Loucy (cell line): ENCODE measurements at regions not wholly inside any gene's neighbourhood (a gene's known extent, or its start where the extent isn't known, plus 50 kb on each side); places are given as distances from the start of the nearest gene placed in this dataset.

Experiments
- H2AFZ ChIP-seq: fragments of 200-600 bp; sonication (generic); 2 replicates; pipeline ENCODE4 v1.6.0; 2016; ENCODE audit warnings: antibody characterized with exemption, mild to moderate bottlenecking, low read length, moderate library complexity
- H3F3A ChIP-seq: fragments of 200-600 bp; 2 replicates; pipeline ENCODE4 v1.6.0; 2016; ENCODE audit warnings: antibody characterized with exemption, low read depth, mild to moderate bottlenecking
- H3K27me3 ChIP-seq: fragments of 200-600 bp; sonication (generic); 2 replicates; pipeline ENCODE4 v1.6.1; 2014; ENCODE audit warnings: low read length, mild to moderate bottlenecking; ENCODE audit not compliant: insufficient read depth, poor library complexity, severe bottlenecking
- H3K36me3 ChIP-seq: fragments of 200-600 bp; sonication (generic); 2 replicates; pipeline ENCODE4 v1.6.1; 2016; ENCODE audit warnings: low read length; ENCODE audit not compliant: insufficient read depth
- H3K4me1 ChIP-seq: fragments of 200-600 bp; sonication (generic); 2 replicates; pipeline ENCODE4 v1.5.1; 2014; ENCODE audit warnings: low read length, mild to moderate bottlenecking; ENCODE audit not compliant: insufficient read depth, poor library complexity, severe bottlenecking
- H3K4me2 ChIP-seq: fragments of 200-600 bp; sonication (generic); 2 replicates; pipeline ENCODE4 v1.6.0; 2014; ENCODE audit warnings: antibody characterized with exemption, low read length, low read depth, mild to moderate bottlenecking; ENCODE audit not compliant: poor library complexity, severe bottlenecking
- H3K4me3 ChIP-seq: fragments of 200-600 bp; sonication (generic); 2 replicates; pipeline ENCODE4 v1.5.1; 2014; ENCODE audit warnings: low read length, mild to moderate bottlenecking, mixed read lengths; ENCODE audit not compliant: poor library complexity, severe bottlenecking
- H3K79me2 ChIP-seq: fragments of 200-600 bp; sonication (generic); 2 replicates; pipeline ENCODE4 v1.6.1; 2014; ENCODE audit warnings: low read length; ENCODE audit not compliant: insufficient read depth
- H3K9ac ChIP-seq: fragments of 200-600 bp; sonication (generic); 2 replicates; pipeline ENCODE4 v1.6.0; 2014; ENCODE audit warnings: mild to moderate bottlenecking, low read depth, low read length, moderate library complexity; ENCODE audit not compliant: poor library complexity, severe bottlenecking
- H3K9me2 ChIP-seq: fragments of 200-600 bp; sonication (generic); replicated peaks from 2 replicates; pipeline ENCODE4 v1.6.1; 2016; ENCODE audit warnings: low read depth, low read length, mixed read lengths
- H3K9me3 ChIP-seq: fragments of 200-600 bp; sonication (generic); 2 replicates; pipeline ENCODE4 v1.6.1; 2014; ENCODE audit warnings: mild to moderate bottlenecking, antibody characterized with exemption, low read length, low read depth; ENCODE audit not compliant: insufficient read depth
- H4K20me1 ChIP-seq: fragments of 200-600 bp; sonication (generic); 2 replicates; pipeline ENCODE4 v1.6.0; 2014; ENCODE audit warnings: antibody characterized with exemption, low read length, mild to moderate bottlenecking; ENCODE audit not compliant: insufficient read depth, poor library complexity, severe bottlenecking
- EZH2phosphoT487 ChIP-seq: fragments of 200-600 bp; IDR thresholded peaks from 2 replicates; pipeline ENCODE4 v1.6.1; 2018; ENCODE audit warnings: antibody characterized with exemption, mild to moderate bottlenecking, moderate library complexity, borderline replicate concordance
- TF ChIP-seq, protein P1 (sequence below): fragments of 200-600 bp; sonication (generic); conservative IDR thresholded peaks from 2 replicates; pipeline ENCODE4 v1.5.1; 2014; ENCODE audit warnings: mild to moderate bottlenecking, antibody characterized with exemption, low read length

DNA sequence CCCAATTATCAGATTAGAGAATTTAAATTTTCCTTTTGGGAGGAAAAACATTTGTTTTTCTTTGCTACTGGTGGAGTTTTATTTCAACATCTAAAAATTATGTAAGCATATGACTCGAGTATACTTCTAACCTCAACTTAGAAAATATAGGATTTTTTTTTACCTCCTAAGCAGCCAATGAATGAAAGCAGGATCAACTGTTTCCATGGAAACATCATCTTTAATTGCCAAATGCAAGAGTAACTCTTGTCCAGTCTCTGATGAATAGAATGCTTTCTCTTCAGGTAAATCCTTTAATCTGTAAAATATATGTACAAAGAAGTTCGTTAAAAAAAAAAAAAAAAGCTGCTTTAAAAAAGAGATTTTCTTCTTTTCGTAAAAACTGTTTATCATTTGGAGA is 93.6 kb downstream of the CNTN3 start:
- Histone ChIP-seq H3K27me3 (no peaks in the 10 kb centered on the region), H3K9me2 (no peaks in the 10 kb centered on the region), H3K9ac (no peak overlapping the region), H4K20me1 (no peaks in the 10 kb centered on the region), H2AFZ (no peak overlapping the region), H3K79me2 (no peaks in the 10 kb centered on the region), H3K9me3 (no peaks in the 10 kb centered on the region), H3K4me3 (no peak overlapping the region), H3K36me3 (no peaks in the 10 kb centered on the region), H3K4me2 (no peak overlapping the region), H3K4me1 (no peaks in the 10 kb centered on the region), H3F3A (no peaks in the 10 kb centered on the region)
- TF ChIP-seq, protein P1, sequence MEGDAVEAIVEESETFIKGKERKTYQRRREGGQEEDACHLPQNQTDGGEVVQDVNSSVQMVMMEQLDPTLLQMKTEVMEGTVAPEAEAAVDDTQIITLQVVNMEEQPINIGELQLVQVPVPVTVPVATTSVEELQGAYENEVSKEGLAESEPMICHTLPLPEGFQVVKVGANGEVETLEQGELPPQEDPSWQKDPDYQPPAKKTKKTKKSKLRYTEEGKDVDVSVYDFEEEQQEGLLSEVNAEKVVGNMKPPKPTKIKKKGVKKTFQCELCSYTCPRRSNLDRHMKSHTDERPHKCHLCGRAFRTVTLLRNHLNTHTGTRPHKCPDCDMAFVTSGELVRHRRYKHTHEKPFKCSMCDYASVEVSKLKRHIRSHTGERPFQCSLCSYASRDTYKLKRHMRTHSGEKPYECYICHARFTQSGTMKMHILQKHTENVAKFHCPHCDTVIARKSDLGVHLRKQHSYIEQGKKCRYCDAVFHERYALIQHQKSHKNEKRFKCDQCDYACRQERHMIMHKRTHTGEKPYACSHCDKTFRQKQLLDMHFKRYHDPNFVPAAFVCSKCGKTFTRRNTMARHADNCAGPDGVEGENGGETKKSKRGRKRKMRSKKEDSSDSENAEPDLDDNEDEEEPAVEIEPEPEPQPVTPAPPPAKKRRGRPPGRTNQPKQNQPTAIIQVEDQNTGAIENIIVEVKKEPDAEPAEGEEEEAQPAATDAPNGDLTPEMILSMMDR: no peak
- TF ChIP-seq EZH2phosphoT487: no peak

DNA sequence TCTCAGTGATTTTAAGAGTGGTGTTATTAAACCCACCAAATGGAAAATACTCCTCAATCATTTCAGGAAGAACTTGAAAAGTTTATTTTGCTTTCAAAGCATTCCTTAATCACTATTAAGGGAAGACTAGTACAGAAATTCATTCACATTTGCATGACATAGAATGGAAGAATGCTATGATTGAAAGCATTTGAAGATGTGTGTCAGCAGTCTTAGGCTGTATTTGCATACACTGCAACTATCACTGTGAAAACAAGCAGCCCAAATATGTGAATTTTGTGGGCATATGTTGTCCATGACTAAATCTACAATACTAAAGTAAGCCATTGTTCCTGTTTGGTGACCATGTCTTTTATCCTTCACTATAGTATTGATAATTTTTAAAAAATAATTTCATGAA is 95.8 kb downstream of the CNTN3 start:
- no peak overlapping the region for H2AFZ ChIP-seq
- no peaks in the 10 kb centered on the region for H3K27me3 ChIP-seq
- no peak overlapping the region for H3K4me2 ChIP-seq
- H3K79me2 ChIP-seq: no peaks in the 10 kb centered on the region
- H3K36me3 ChIP-seq: no peaks in the 10 kb centered on the region
- no peaks in the 10 kb centered on the region for H4K20me1 ChIP-seq
- H3K9me2 ChIP-seq: no peaks in the 10 kb centered on the region
- H3K4me1 ChIP-seq: no peaks in the 10 kb centered on the region
- H3F3A ChIP-seq: no peaks in the 10 kb centered on the region
- TF ChIP-seq EZH2phosphoT487: no peak
- TF ChIP-seq, protein P1: no peak
- no peaks in the 10 kb centered on the region for H3K9me3 ChIP-seq
- H3K9ac ChIP-seq: no peak overlapping the region
- no peak overlapping the region for H3K4me3 ChIP-seq

DNA sequence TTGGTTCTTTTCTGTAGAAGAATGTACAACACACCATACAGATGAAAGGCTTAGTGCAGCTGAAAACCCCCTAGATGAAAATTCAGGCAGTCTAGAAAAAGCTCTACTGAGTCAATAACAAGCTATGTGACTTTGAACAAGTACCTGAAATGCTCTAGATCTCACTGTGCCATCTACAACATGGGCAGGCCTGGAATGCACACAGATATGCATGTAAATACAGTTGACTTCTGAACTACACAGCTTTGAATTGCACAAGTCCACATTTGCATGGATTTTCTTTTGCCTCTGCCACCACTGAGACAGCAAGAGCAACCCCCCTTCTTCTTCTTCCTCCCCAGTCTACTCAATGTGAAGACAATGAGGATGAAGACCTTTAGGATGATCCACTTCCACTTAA is 98.4 kb downstream of the CNTN3 start:
- no peak overlapping the region for H3K9ac ChIP-seq
- no peaks in the 10 kb centered on the region for H3K9me3 ChIP-seq
- H2AFZ ChIP-seq: no peak overlapping the region
- H3K79me2 ChIP-seq: no peaks in the 10 kb centered on the region
- no peaks in the 10 kb centered on the region for H3K36me3 ChIP-seq
- H3K27me3 ChIP-seq: no peaks in the 10 kb centered on the region
- H3K4me2 ChIP-seq: no peak overlapping the region
- no peak for TF ChIP-seq EZH2phosphoT487
- TF ChIP-seq, protein P1: no peak
- no peaks in the 10 kb centered on the region for H3K9me2 ChIP-seq
- H3F3A ChIP-seq: no peaks in the 10 kb centered on the region
- H3K4me3 ChIP-seq: no peak overlapping the region
- no peaks in the 10 kb centered on the region for H3K4me1 ChIP-seq
- H4K20me1 ChIP-seq: no peaks in the 10 kb centered on the region
